ENCODE measurements at regions not wholly inside any gene's neighbourhood (a gene's known extent, or its start where the extent isn't known, plus 50 kb on each side); places are given as distances from the start of the nearest gene placed in this dataset.
"Not testable (repeated sequence)": the region's sequence is repeated elsewhere in the genome, so short reads cannot be mapped to it uniquely, and the experiment has no call there.

GRCh38 chr1:30525971-30526651 lies 197.3 kb downstream of the MATN1 start:
- H3K27me3 ChIP-seq (ENCODE audit: low read length) = no peaks in the 10 kb centered on the region
- H3K36me3 ChIP-seq (ENCODE audit: insufficient read depth, low read length) = no peaks in the 10 kb centered on the region
- peaks cover 7% of the 10 kb centered on the region for H3K4me1 ChIP-seq (ENCODE audit: low read length)
- no peaks in the 10 kb centered on the region for H3K9me3 ChIP-seq (ENCODE audit: low read length)
- H3K4me2 ChIP-seq (ENCODE audit: low read depth, low read length, poor library complexity, severe bottlenecking) = no peak overlapping the region
- no peaks in the 10 kb centered on the region for H3K9me2 ChIP-seq (replicated peaks; ENCODE audit: insufficient read depth, low read length)
- no peak overlapping the region for H3K27ac ChIP-seq (ENCODE audit: low read length)
- no peaks in the 10 kb centered on the region for H3K79me2 ChIP-seq (ENCODE audit: low read length)
- no peak for DNase-seq
- H3K4me3 ChIP-seq (ENCODE audit: low read length) = no peak overlapping the region
- H4K20me1 ChIP-seq (ENCODE audit: insufficient read depth, low read depth, low read length) = no peaks in the 10 kb centered on the region
- H3K9ac ChIP-seq (ENCODE audit: low read length) = no peak overlapping the region
- no peak overlapping the region for H2AFZ ChIP-seq (ENCODE audit: low read length)

- no peaks in the 10 kb centered on the region for H3K27me3 ChIP-seq (ENCODE audit: low read length)
- no peak overlapping the region for H3K4me2 ChIP-seq (ENCODE audit: low read depth, low read length, poor library complexity, severe bottlenecking)
Observed at GRCh38 chr1:30525631-30525970, 197.8 kb downstream of the MATN1 start.

GRCh38 chr1:30524840-30525617 lies 198.4 kb downstream of the MATN1 start:
- Histone ChIP-seq H3K27me3 (ENCODE audit: low read length) (no peaks in the 10 kb centered on the region), H3K4me3 (ENCODE audit: low read length) (no peak overlapping the region), H2AFZ (ENCODE audit: low read length) (no peak overlapping the region; the same call in 1 of the 2 replicates), H3K79me2 (ENCODE audit: low read length) (no peaks in the 10 kb centered on the region), H3K9ac (ENCODE audit: low read length) (no peak overlapping the region), H3K9me2 (replicated peaks; ENCODE audit: insufficient read depth, low read length) (no peaks in the 10 kb centered on the region), H4K20me1 (ENCODE audit: insufficient read depth, low read depth, low read length) (no peaks in the 10 kb centered on the region), H3K4me1 (ENCODE audit: low read length) (peaks cover 7% of the 10 kb centered on the region), H3K27ac (ENCODE audit: low read length) (no peak overlapping the region), H3K36me3 (ENCODE audit: insufficient read depth, low read length) (no peaks in the 10 kb centered on the region), H3K9me3 (ENCODE audit: low read length) (no peaks in the 10 kb centered on the region), H3K4me2 (ENCODE audit: low read depth, low read length, poor library complexity, severe bottlenecking) (no peak overlapping the region)
- no peak for DNase-seq

More at GRCh38 chr1:30525631-30525970, 197.8 kb downstream of the MATN1 start:
- Histone ChIP-seq H3K36me3 (ENCODE audit: insufficient read depth, low read length) (no peaks in the 10 kb centered on the region), H3K9me2 (replicated peaks; ENCODE audit: insufficient read depth, low read length) (no peaks in the 10 kb centered on the region), H3K79me2 (ENCODE audit: low read length) (no peaks in the 10 kb centered on the region), H3K4me1 (ENCODE audit: low read length) (peaks cover 7% of the 10 kb centered on the region), H3K27ac (ENCODE audit: low read length) (no peak overlapping the region), H3K9me3 (ENCODE audit: low read length) (no peaks in the 10 kb centered on the region), H4K20me1 (ENCODE audit: insufficient read depth, low read depth, low read length) (no peaks in the 10 kb centered on the region), H3K4me3 (ENCODE audit: low read length) (no peak overlapping the region), H2AFZ (ENCODE audit: low read length) (no peak overlapping the region), H3K9ac (ENCODE audit: low read length) (no peak overlapping the region)
- no peak for DNase-seq

- not testable (repeated sequence) for H3K27me3 ChIP-seq (ENCODE audit: low read length); H4K20me1 ChIP-seq (ENCODE audit: insufficient read depth, low read depth, low read length); H3K4me3 ChIP-seq (ENCODE audit: low read length); H3K4me2 ChIP-seq (ENCODE audit: low read depth, low read length, poor library complexity, severe bottlenecking); H3K9ac ChIP-seq (ENCODE audit: low read length); H3K9me2 ChIP-seq (replicated peaks; ENCODE audit: insufficient read depth, low read length); H3K4me1 ChIP-seq (ENCODE audit: low read length); H3K79me2 ChIP-seq (ENCODE audit: low read length); H3K36me3 ChIP-seq (ENCODE audit: insufficient read depth, low read length); H2AFZ ChIP-seq (ENCODE audit: low read length); H3K27ac ChIP-seq (ENCODE audit: low read length); DNase-seq; H3K9me3 ChIP-seq (ENCODE audit: low read length)
Observed at GRCh38 chr1:30524025-30524555, 199.3 kb downstream of the MATN1 start.

- H3K4me2 ChIP-seq (ENCODE audit: low read depth, low read length, poor library complexity, severe bottlenecking) = no peak overlapping the region
- H3K4me3 ChIP-seq (ENCODE audit: low read length) = no peak overlapping the region
- H3K4me1 ChIP-seq (ENCODE audit: low read length) = peaks cover 7% of the 10 kb centered on the region
- no peaks in the 10 kb centered on the region for H3K36me3 ChIP-seq (ENCODE audit: insufficient read depth, low read length)
- no peak overlapping the region for H3K27ac ChIP-seq (ENCODE audit: low read length)
- H3K9me3 ChIP-seq (ENCODE audit: low read length) = no peaks in the 10 kb centered on the region
- H3K79me2 ChIP-seq (ENCODE audit: low read length) = no peaks in the 10 kb centered on the region
- no peak overlapping the region for H3K9ac ChIP-seq (ENCODE audit: low read length)
- DNase-seq = no peak
- no peak overlapping the region for H2AFZ ChIP-seq (ENCODE audit: low read length)
- H3K27me3 ChIP-seq (ENCODE audit: low read length) = no peaks in the 10 kb centered on the region
- H4K20me1 ChIP-seq (ENCODE audit: insufficient read depth, low read depth, low read length) = no peaks in the 10 kb centered on the region
- H3K9me2 ChIP-seq (replicated peaks; ENCODE audit: insufficient read depth, low read length) = no peaks in the 10 kb centered on the region
Observed at GRCh38 chr1:30523055-30524020, 200.0 kb downstream of the MATN1 start.

- Histone ChIP-seq H4K20me1 (ENCODE audit: insufficient read depth, low read depth, low read length) (no peaks in the 10 kb centered on the region), H2AFZ (ENCODE audit: low read length) (no peak overlapping the region), H3K4me3 (ENCODE audit: low read length) (no peak overlapping the region), H3K9me2 (replicated peaks; ENCODE audit: insufficient read depth, low read length) (no peaks in the 10 kb centered on the region), H3K79me2 (ENCODE audit: low read length) (no peaks in the 10 kb centered on the region), H3K4me1 (ENCODE audit: low read length) (peaks cover 7% of the 10 kb centered on the region), H3K9ac (ENCODE audit: low read length) (no peak overlapping the region), H3K27me3 (ENCODE audit: low read length) (no peaks in the 10 kb centered on the region), H3K36me3 (ENCODE audit: insufficient read depth, low read length) (no peaks in the 10 kb centered on the region), H3K9me3 (ENCODE audit: low read length) (no peaks in the 10 kb centered on the region), H3K4me2 (ENCODE audit: low read depth, low read length, poor library complexity, severe bottlenecking) (no peak overlapping the region), H3K27ac (ENCODE audit: low read length) (no peak overlapping the region)
- no peak for DNase-seq
Observed at GRCh38 chr1:30522031-30523004, 201.1 kb downstream of the MATN1 start.

- Histone ChIP-seq H3K9ac (ENCODE audit: low read length) (no peak overlapping the region), H3K4me2 (ENCODE audit: low read depth, low read length, poor library complexity, severe bottlenecking) (no peak overlapping the region), H3K4me1 (ENCODE audit: low read length) (peaks cover 7% of the 10 kb centered on the region), H2AFZ (ENCODE audit: low read length) (no peak overlapping the region), H3K27ac (ENCODE audit: low read length) (no peak overlapping the region), H3K79me2 (ENCODE audit: low read length) (no peaks in the 10 kb centered on the region), H3K9me2 (replicated peaks; ENCODE audit: insufficient read depth, low read length) (no peaks in the 10 kb centered on the region), H3K27me3 (ENCODE audit: low read length) (no peaks in the 10 kb centered on the region), H3K36me3 (ENCODE audit: insufficient read depth, low read length) (no peaks in the 10 kb centered on the region), H4K20me1 (ENCODE audit: insufficient read depth, low read depth, low read length) (no peaks in the 10 kb centered on the region), H3K4me3 (ENCODE audit: low read length) (no peak overlapping the region), H3K9me3 (ENCODE audit: low read length) (no peaks in the 10 kb centered on the region)
- DNase-seq = no peak
Observed at GRCh38 chr1:30521261-30521865, 202.0 kb downstream of the MATN1 start.
